Limb (tissue), 2 donors: ENCODE measurements at regions not wholly inside any gene's neighbourhood (a gene's known extent, or its start where the extent isn't known, plus 50 kb on each side); places are given as distances from the start of the nearest gene placed in this dataset.

Experiments
- DNase-seq, 2 donors: peaks; one replicate each; pipeline ENCODE4 v3.0.0-alpha.2; 2016; ENCODE audit errors: extremely low spot score in 2 of 2

- no peak for DNase-seq
These were observed 547.2 kb downstream of the ZNF804A start for GRCh38 chr2:185145316-185146121.

- DNase-seq = no peak
These were observed 549.0 kb downstream of the ZNF804A start for GRCh38 chr2:185147361-185147760.

GRCh38 chr2:185152186-185152585, 553.9 kb downstream of the ZNF804A start:
- no peak for DNase-seq

GRCh38 chr2:185161701-185162100, 563.4 kb downstream of the ZNF804A start:
- no peak for DNase-seq

GRCh38 chr2:185174353-185174752, 564.3 kb upstream of the FSIP2 start:
- no peak for DNase-seq

GRCh38 chr2:185179743-185180142, 558.9 kb upstream of the FSIP2 start:
- DNase-seq = no peak

- no peak for DNase-seq
These were observed 556.7 kb upstream of the FSIP2 start for GRCh38 chr2:185181901-185182300.

- no peak for DNase-seq
These were observed 553.6 kb upstream of the FSIP2 start for GRCh38 chr2:185185044-185185443.

GRCh38 chr2:185187421-185187820, 551.2 kb upstream of the FSIP2 start:
- DNase-seq = no peak

- no peak for DNase-seq
These were observed 549.9 kb upstream of the FSIP2 start for GRCh38 chr2:185188656-185189055.

GRCh38 chr2:185201063-185201462, 537.5 kb upstream of the FSIP2 start:
- no peak for DNase-seq

- no peak for DNase-seq
These were observed 536.2 kb upstream of the FSIP2 start for GRCh38 chr2:185202381-185202780.

- no peak for DNase-seq
These were observed 535.6 kb upstream of the FSIP2 start for GRCh38 chr2:185202945-185203528.

GRCh38 chr2:185208261-185208660, 530.3 kb upstream of the FSIP2 start:
- peak in 1 of 2 donors; percentile 35 for DNase-seq

- no peak for DNase-seq
These were observed 523.1 kb upstream of the FSIP2 start for GRCh38 chr2:185215497-185215896.

- DNase-seq = no peak
These were observed 518.6 kb upstream of the FSIP2 start for GRCh38 chr2:185219981-185220380.

- no peak for DNase-seq
These were observed 516.3 kb upstream of the FSIP2 start for GRCh38 chr2:185222311-185222710.

GRCh38 chr2:185227391-185227790, 511.2 kb upstream of the FSIP2 start:
- no peak for DNase-seq

GRCh38 chr2:185239491-185239890, 499.1 kb upstream of the FSIP2 start:
- DNase-seq = no peak

GRCh38 chr2:185240796-185241195, 497.8 kb upstream of the FSIP2 start:
- DNase-seq = no peak

GRCh38 chr2:185241556-185241955, 497.0 kb upstream of the FSIP2 start:
- DNase-seq = no peak

- no peak for DNase-seq
These were observed 496.1 kb upstream of the FSIP2 start for GRCh38 chr2:185242462-185242861.

GRCh38 chr2:185245216-185245615, 493.4 kb upstream of the FSIP2 start:
- no peak for DNase-seq
